ENCODE measurements at regions not wholly inside any gene's neighbourhood (a gene's known extent, or its start where the extent isn't known, plus 50 kb on each side); places are given as distances from the start of the nearest gene placed in this dataset.

DNA sequence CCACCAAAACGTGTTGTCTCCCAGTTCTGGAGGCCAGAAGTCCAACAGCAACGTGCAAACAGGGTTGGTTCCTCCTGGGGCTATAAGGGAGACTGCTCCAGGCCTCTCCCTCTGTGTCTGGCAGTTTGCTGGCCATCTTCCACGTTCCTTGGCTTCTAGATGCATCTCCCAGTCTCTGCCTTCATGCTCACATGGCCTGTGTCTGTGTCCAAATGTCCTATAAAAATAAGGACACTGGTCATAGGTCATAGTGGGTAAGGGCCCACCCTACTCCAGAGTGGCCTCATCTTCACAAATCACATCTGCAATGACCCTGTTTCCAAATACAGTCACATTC is 69.4 kb upstream of the TAF1B start:
- H3K4me3 ChIP-seq (ENCODE audit: low read length): no peak overlapping the region
- TF ChIP-seq ZNF274 (IDR thresholded peaks at IDR 0.05; ENCODE audit: low read depth, low read length): no peak

DNA sequence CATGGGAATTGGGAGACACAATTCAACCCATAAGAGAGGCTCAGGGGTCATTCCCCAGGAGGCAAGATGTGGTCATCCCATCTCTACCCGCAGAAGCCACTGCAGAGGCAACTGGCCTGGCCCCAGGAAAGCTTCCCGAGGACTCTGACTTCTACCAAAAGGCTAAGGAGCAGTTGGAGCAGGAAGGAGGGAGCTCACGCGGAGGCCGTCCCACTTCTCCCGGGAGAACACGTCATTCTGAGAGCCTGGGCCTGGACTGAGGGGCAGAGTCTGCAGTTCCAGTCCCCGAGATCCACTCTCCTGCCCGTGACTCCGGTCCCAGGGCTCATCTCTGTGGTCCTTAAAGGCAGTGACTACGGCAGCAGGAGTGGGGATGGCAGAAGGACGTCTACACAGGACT is 69.0 kb upstream of the TAF1B start:
- TF ChIP-seq ZNF274 (IDR thresholded peaks at IDR 0.05; ENCODE audit: low read depth, low read length): no peak
- no peak overlapping the region for H3K4me3 ChIP-seq (ENCODE audit: low read length)

DNA sequence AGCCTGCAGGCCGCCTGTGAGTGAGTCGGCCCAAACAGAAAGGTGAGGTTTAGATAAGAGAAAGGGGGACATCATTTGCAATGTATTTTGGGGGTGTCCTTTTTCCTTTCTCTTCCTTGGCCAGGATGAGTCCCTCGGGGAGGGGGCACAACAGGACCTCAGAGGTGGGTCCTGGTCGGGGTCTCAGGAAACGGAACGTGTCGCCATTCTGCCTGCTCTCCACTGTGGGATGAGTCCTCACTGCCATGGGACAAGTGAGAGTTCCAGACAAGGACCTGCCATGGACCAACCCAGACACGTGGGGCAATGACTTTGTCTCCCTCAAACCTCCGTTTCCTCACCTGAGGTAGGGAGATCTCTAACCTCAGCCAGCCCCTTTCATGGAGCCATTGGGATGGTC is 67.9 kb upstream of the TAF1B start:
- no peak for TF ChIP-seq ZNF274 (IDR thresholded peaks at IDR 0.05; ENCODE audit: low read depth, low read length)

GRCh38 chr2:9775999-9776712 is 67.1 kb upstream of the TAF1B start:
- TF ChIP-seq ZNF274 (IDR thresholded peaks at IDR 0.05; ENCODE audit: low read depth, low read length): no peak

More for the DNA sequence above, 67.9 kb upstream of the TAF1B start:
- no peak overlapping the region for H3K4me3 ChIP-seq (ENCODE audit: low read length)

GRCh38 chr2:9777081-9777480 is 66.2 kb upstream of the TAF1B start:
- TF ChIP-seq ZNF274 (IDR thresholded peaks at IDR 0.05; ENCODE audit: low read depth, low read length): no peak
- no peak overlapping the region for H3K4me3 ChIP-seq (ENCODE audit: low read length)

More at GRCh38 chr2:9775999-9776712, 67.1 kb upstream of the TAF1B start:
- H3K4me3 ChIP-seq (ENCODE audit: low read length): no peak overlapping the region

GRCh38 chr2:9778012-9778411 is 65.3 kb upstream of the TAF1B start:
- TF ChIP-seq ZNF274 (IDR thresholded peaks at IDR 0.05; ENCODE audit: low read depth, low read length): no peak
- no peak overlapping the region for H3K4me3 ChIP-seq (ENCODE audit: low read length)

DNA sequence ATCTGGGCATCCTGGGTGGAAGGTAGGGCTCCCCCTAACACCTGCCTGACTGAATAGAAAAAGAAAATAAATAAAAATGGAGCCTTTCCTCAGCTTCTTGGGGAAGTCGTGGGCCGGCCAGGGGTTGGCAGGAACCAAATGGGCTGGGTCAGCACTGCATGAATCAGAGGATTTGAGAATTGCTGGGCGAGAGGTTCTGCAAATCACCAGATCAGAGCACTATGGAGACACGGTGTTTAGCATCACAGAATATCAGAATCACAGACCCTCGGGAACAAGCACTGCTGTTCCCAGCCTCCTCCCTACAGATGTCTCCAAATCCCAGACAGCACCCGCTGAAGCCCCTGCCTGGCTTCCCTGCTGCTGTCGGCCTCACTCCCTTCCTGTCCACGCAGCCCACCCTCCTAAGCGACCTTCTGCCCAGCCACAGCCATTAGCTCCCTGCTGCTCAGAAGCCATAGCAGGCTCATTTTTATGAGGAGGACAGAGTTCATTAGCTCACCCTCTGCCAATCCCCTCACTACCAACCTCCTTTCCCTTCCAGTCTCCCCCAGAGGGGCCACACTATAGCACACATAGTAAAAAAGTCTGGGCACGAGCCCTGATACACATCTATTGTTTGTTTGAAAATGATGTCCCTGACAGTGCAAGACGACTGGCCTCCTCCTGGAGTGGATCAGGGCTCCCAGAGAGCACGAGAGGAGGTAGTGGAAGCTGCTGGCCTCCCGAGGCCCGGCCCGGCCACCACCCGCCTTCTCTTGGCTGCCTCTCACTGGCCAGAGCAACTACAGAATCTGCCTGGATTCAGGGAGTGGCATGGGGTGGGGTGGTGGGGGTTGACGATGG is 64.6 kb upstream of the TAF1B start:
- no peak for TF ChIP-seq ZNF274 (IDR thresholded peaks at IDR 0.05; ENCODE audit: low read depth, low read length)
- H3K4me3 ChIP-seq (ENCODE audit: low read length): no peak overlapping the region

DNA sequence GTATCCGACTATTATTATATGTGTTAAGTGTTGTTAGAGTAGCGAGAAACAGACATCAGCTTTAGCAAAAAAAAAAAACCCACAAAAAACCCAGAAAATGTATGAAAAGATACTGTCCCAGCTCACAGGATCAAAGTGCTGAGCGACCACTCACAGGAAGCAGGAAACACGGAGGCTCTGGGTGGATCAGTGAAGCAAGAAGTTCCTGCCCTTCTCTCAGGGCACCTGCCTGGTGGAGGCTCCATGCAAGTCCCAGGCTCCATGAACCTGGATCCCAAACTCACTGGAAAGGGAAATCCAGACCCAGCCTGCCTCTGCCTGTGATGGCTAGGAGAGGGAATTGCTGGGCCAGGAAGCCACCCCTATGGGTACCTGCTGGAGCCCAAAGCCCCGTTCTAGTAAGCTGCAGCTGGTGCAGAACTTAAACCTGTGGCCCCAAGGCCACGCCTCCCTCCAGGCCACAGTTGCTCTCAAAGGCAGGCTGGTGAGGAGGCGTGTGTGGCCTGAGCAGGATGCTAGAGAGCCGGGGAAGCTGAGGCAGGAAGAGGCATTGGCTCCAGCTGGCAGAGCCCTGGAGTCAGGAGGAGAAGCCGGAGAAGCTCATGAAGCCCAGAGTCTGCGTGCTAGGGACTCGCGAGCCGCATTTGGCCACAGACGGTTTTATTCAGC is 63.5 kb upstream of the TAF1B start:
- no peak overlapping the region for H3K4me3 ChIP-seq (ENCODE audit: low read length)
- TF ChIP-seq ZNF274 (IDR thresholded peaks at IDR 0.05; ENCODE audit: low read depth, low read length): no peak

DNA sequence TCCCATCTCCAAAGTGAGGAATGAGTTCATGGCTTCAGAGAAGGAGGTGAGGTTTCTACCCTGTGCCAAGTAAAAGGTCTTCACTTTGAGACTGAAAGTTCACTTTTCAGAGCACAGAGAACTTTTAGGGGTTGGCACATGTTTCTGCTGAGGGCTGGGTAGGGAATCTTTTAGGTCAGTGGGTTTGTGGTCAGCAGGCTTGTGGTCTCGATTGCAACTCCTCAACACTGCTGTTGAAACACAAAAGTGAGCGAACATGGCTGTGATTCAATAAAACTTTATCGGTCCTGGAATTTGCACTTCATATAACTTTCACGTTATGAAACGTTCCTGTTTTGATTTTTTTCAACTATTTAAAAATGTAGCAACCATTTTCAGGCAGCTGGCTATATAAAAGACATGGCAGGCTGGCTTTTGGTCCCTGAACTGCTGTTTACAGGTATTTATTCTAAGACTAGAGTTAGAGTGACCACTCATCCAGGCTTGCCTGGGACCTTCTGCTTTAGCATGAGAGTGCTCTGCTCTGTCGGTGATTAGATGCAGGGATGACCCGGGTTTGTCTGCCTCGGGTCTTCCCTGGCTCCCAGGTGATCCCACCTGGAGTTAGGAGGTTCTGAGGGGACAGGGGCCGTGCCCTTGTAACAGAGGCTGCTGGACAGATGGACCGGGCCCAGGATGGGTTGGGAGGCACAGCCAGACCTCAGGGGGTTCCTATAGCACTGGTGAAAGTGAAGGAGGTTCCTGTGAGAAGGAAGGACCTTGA is 62.7 kb upstream of the TAF1B start:
- no peak overlapping the region for H3K4me3 ChIP-seq (ENCODE audit: low read length)
- TF ChIP-seq ZNF274 (IDR thresholded peaks at IDR 0.05; ENCODE audit: low read depth, low read length): no peak

- TF ChIP-seq ZNF274 (IDR thresholded peaks at IDR 0.05; ENCODE audit: low read depth, low read length): no peak
- no peak overlapping the region for H3K4me3 ChIP-seq (ENCODE audit: low read length)
These were observed 62.0 kb upstream of the TAF1B start for GRCh38 chr2:9781252-9781651.

DNA sequence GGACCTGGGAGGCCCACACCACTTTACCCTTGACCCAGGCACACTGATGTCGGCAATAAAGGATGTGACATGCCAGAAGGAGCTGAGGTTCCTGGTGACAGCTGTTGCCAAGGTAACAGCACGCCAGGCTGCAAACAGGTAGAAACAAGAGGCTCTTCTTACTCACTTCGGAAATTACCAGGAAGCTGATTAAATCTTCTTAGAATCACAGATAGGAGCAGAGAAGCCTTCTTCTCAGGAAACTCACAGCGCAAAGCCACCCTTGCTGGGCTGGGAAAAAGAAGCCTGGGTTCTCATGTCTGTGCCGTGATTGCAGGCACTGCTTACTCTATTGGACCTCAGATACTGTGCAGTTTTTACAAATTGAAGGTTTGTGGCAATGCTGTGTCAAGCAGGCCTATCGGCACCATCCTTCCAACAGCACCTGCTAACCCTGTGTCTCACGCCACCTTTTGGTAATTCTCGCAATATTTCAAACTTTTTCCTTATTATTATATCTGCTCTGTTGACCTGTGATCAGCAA is 61.0 kb upstream of the TAF1B start:
- H3K4me3 ChIP-seq (ENCODE audit: low read length): no peak overlapping the region
- no peak for TF ChIP-seq ZNF274 (IDR thresholded peaks at IDR 0.05; ENCODE audit: low read depth, low read length)

DNA sequence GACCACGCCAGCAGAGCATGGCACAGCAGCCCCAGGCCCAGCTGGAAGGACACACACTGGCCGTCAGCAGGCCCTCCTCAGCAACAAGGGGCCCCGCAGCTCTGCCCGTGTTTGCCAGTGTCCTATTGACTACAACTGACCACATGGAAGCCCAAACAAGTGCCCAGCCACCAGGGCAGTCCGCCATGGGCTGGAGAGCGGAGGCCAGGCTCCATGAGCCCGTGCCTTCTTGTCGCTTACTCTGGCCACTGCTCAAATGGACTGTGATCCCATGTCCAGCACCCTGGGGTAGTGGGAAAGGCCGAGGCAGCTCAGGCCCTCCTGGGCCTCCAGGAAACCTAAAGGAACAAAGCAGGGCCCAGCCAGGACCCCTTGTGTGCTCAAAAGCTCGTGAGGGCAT is 53.9 kb upstream of the TAF1B start:
- no peak overlapping the region for H3K4me3 ChIP-seq (ENCODE audit: low read length)
- no peak for TF ChIP-seq ZNF274 (IDR thresholded peaks at IDR 0.05; ENCODE audit: low read depth, low read length)

DNA sequence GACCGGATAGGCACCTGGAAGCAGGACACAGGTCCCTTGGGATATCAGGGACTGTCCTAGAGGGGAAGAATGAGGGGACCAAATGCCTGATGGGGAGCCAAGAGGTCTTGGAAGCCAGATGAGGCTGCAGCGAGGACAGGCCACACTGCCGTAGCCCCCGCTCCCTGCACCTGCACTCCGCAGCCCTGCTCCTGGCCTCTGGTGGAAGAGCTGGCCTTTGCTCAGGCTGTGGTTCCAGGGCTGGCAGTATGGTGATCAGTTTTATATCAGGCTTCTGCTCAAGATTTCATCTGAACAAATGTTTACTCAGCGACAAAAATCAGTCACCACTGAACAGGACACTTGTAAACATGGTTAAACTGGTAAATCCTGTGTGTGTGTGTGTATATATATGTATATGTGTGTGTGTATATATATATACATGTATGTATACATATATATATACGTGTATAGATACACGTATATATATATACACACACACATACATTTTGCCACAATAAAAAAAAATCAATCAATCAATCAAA is 52.5 kb upstream of the TAF1B start:
- no peak overlapping the region for H3K4me3 ChIP-seq (ENCODE audit: low read length)
- TF ChIP-seq ZNF274 (IDR thresholded peaks at IDR 0.05; ENCODE audit: low read depth, low read length): no peak

DNA sequence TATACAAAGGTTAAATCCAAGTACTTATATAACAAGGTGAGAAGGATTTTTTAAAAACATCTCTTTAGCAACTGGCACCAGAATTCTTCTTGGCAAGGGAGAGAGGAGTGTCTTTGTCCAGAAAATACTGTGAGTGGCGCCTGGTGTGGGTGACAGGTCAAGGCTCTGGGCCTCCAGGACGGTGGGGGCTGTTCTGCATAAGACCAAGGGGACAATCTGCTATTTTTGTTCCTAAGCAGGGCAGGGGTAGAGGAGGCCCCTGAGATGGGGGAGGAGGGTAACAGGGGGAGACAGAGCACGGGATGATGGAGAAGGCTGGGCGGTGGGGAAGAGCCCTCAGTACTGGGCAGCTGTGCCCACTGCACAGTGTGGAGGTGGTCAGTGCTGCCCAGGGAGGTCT is 51.6 kb upstream of the TAF1B start:
- H3K4me3 ChIP-seq (ENCODE audit: low read length): no peak overlapping the region
- no peak for TF ChIP-seq ZNF274 (IDR thresholded peaks at IDR 0.05; ENCODE audit: low read depth, low read length)
